ENCODE measurements at regions not wholly inside any gene's neighbourhood (a gene's known extent, or its start where the extent isn't known, plus 50 kb on each side); places are given as distances from the start of the nearest gene placed in this dataset.

DNA sequence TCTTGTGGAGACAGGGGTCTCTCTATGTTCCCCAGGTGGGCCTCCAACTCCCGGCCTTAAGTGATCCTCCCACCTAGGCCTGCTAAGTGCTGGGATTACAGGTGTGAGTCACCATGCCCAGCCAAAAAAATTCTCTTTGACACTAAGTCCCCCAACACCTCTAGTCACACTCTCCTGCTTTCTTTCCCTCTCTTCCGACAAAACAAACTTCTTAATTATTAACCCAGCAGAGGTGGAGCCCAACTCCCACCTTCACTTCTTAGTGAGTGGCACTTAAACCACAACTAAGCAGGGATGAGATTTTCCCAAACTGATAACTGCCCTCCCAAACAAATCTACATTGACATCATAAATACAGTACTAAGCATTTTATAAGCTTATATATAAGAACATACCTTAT is 60.5 kb upstream of the PMAIP1 start:
- TF ChIP-seq, protein P1, sequence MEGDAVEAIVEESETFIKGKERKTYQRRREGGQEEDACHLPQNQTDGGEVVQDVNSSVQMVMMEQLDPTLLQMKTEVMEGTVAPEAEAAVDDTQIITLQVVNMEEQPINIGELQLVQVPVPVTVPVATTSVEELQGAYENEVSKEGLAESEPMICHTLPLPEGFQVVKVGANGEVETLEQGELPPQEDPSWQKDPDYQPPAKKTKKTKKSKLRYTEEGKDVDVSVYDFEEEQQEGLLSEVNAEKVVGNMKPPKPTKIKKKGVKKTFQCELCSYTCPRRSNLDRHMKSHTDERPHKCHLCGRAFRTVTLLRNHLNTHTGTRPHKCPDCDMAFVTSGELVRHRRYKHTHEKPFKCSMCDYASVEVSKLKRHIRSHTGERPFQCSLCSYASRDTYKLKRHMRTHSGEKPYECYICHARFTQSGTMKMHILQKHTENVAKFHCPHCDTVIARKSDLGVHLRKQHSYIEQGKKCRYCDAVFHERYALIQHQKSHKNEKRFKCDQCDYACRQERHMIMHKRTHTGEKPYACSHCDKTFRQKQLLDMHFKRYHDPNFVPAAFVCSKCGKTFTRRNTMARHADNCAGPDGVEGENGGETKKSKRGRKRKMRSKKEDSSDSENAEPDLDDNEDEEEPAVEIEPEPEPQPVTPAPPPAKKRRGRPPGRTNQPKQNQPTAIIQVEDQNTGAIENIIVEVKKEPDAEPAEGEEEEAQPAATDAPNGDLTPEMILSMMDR (IDR thresholded peaks at IDR 0.05), result no peak
- TF ChIP-seq POLR2A (IDR thresholded peaks at IDR 0.05), result no peak
- TF ChIP-seq POLR2AphosphoS5 (IDR thresholded peaks at IDR 0.05), result no peak
- TF ChIP-seq EP300 (IDR thresholded peaks at IDR 0.05; ENCODE audit: low read depth), result no peak

DNA sequence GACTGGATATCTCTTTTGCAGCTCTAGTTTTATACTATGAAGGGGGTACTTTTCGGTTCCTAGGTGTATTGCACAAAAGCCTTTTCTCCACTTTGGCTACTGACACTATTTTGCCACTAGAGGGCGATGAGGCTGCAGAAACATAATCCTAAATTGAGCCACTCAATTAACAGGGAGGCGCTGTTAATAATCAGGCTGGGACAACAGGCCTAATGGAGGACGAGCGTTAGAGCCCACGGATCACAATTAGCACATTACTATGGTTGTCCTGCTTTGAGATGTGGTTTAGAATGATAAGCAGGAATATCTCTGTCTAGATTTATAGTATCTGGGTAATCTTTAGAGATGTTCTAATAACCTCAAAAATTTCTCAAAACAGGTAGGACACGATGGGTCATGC is 62.2 kb upstream of the PMAIP1 start:
- TF ChIP-seq POLR2AphosphoS5 (IDR thresholded peaks at IDR 0.05) (no peak), EP300 (IDR thresholded peaks at IDR 0.05; ENCODE audit: low read depth) (no peak), POLR2A (IDR thresholded peaks at IDR 0.05) (no peak)
- TF ChIP-seq, protein P1 (IDR thresholded peaks at IDR 0.05), result peak; percentile 71 to 87 (median 84)
- H3K36me3 ChIP-seq, result no peaks in the 10 kb centered on the region
- intact Hi-C loops (cut with DNase I; ENCODE audit: low total_unique reads), result no loop called here
- no peak overlapping the region for H3K4me3 ChIP-seq
- no peak overlapping the region for H3K27ac ChIP-seq
- in situ Hi-C loops (cut with MboI; ENCODE audit: low pct_ligation_motif_present in 1 of 4, low pct_unique_long_range_greater_than_20kb in 1 of 4, low sequenced_read_pairs in 3 of 4), result loop anchor here in 3 of 4 donors (10.0 to 25.0 kb wide), 3 partner anchors 150 to 725 kb away; no protein-coding TSS in a partner anchor
- no peaks in the 10 kb centered on the region for H3K27me3 ChIP-seq
- WGBS, 2 donors (ENCODE audit: low coverage in 1 of 2), result 15 to 67% methylated on average over 1 to 7 of the region's 7 CpGs
- peak; percentile 31 for DNase-seq
- no peaks in the 10 kb centered on the region for H3K9me3 ChIP-seq
- no peaks in the 10 kb centered on the region for H3K4me1 ChIP-seq

More for the DNA sequence above, 60.5 kb upstream of the PMAIP1 start:
- H3K27me3 ChIP-seq, result no peaks in the 10 kb centered on the region
- H3K36me3 ChIP-seq, result no peaks in the 10 kb centered on the region
- WGBS, 2 donors (ENCODE audit: low coverage in 1 of 2), result 82 to 91% methylated on average over 2 of the region's 2 CpGs
- intact Hi-C loops (cut with DNase I; ENCODE audit: low total_unique reads), result no loop called here
- no peak overlapping the region for H3K4me3 ChIP-seq
- in situ Hi-C loops (cut with MboI; ENCODE audit: low pct_ligation_motif_present in 1 of 4, low pct_unique_long_range_greater_than_20kb in 1 of 4, low sequenced_read_pairs in 3 of 4), result loop anchor here in 3 of 4 donors (10.0 to 25.0 kb wide), 3 partner anchors 148 to 723 kb away; no protein-coding TSS in a partner anchor
- no peaks in the 10 kb centered on the region for H3K9me3 ChIP-seq
- DNase-seq, result no peak
- no peaks in the 10 kb centered on the region for H3K4me1 ChIP-seq
- no peak overlapping the region for H3K27ac ChIP-seq

DNA sequence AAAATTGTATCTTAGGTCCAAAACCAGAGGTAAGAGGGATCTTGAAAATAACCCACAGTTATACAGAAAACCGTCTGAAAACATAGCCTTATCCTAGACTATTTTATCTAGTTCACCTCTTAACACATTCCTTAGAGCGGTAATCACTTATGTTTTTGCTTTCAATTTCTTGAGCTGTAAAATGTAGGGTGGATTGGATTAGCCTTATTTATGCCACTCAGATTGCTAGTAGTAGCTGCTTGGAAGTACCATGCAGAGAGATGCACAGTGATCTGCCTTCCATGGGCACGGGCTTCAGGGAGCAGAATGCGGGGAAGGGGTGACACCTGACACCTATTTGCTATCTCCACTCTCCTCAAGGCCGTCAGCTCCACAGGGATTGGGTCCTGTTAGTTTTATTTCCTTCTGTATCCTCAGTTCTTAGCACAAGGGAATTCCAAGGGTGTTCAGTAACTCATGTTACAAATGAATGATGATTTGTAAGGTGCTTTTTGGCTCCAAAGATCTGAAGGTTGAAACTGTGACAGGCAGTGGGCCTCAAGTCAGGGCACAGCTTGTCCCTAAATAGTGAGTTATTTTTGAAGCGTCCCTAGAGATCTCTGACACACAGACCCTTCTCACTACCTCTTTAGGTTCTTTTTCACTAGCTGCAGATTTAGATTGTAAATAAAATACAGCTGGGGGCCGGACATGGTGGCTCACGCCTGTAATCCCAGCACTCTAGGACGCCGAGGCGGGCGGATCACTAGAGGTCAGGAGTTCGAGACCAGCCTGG is 64.0 kb upstream of the PMAIP1 start:
- Histone ChIP-seq H3K27ac (no peak overlapping the region), H3K27me3 (no peaks in the 10 kb centered on the region), H3K4me1 (no peaks in the 10 kb centered on the region), H3K36me3 (no peaks in the 10 kb centered on the region), H3K9me3 (no peaks in the 10 kb centered on the region), H3K4me3 (no peak overlapping the region)
- no peak for TF ChIP-seq POLR2A (IDR thresholded peaks at IDR 0.05)
- no peak for TF ChIP-seq POLR2AphosphoS5 (IDR thresholded peaks at IDR 0.05)
- TF ChIP-seq, protein P1 (IDR thresholded peaks at IDR 0.05), result no peak
- no peak for TF ChIP-seq EP300 (IDR thresholded peaks at IDR 0.05; ENCODE audit: low read depth)
- 74 to 77% methylated on average over 4 to 13 of the region's 13 CpGs for WGBS, 2 donors (ENCODE audit: low coverage in 1 of 2)
- no peak for DNase-seq
- in situ Hi-C loops (cut with MboI; ENCODE audit: low pct_ligation_motif_present in 1 of 4, low pct_unique_long_range_greater_than_20kb in 1 of 4, low sequenced_read_pairs in 3 of 4) (loop anchor here in 3 of 4 donors (10.0 to 25.0 kb wide), 3 partner anchors 152 to 727 kb away; no protein-coding TSS in a partner anchor), intact Hi-C loops (cut with DNase I; ENCODE audit: low total_unique reads) (no loop called here)

DNA sequence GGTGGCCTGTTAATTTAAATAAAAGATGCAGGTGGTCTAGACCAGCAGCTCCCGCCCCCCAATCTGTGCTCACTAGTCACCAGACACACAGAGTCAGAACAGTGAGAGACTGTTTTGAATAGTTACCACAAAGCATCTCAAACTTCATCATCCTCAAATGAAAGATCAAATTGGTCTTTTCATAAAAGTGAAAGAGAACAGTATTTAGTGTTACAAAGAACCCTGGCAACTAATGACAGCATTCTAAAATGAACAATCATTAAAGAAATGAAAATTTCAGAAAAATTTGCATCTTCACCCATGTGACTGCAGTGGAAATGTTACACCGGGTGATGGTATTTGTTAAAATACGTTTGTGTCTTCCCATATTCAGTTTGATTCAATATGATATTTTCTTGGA is 65.5 kb upstream of the PMAIP1 start:
- in situ Hi-C loops (cut with MboI; ENCODE audit: low pct_ligation_motif_present in 1 of 4, low pct_unique_long_range_greater_than_20kb in 1 of 4, low sequenced_read_pairs in 3 of 4) (loop anchor here in 3 of 4 donors (10.0 to 25.0 kb wide), 3 partner anchors 153 to 728 kb away; no protein-coding TSS in a partner anchor), intact Hi-C loops (cut with DNase I; ENCODE audit: low total_unique reads) (no loop called here)
- Histone ChIP-seq H3K4me1 (no peaks in the 10 kb centered on the region), H3K4me3 (no peak overlapping the region), H3K27ac (no peak overlapping the region), H3K36me3 (no peaks in the 10 kb centered on the region), H3K9me3 (no peaks in the 10 kb centered on the region), H3K27me3 (no peaks in the 10 kb centered on the region)
- TF ChIP-seq, protein P1 (IDR thresholded peaks at IDR 0.05), result no peak
- no peak for TF ChIP-seq EP300 (IDR thresholded peaks at IDR 0.05; ENCODE audit: low read depth)
- WGBS, 2 donors (ENCODE audit: low coverage in 1 of 2), result 44 to 60% methylated on average over 3 of the region's 3 CpGs
- DNase-seq, result no peak
